Prostate gland (tissue), 2 donors: ENCODE measurements at regions not wholly inside any gene's neighbourhood (a gene's known extent, or its start where the extent isn't known, plus 50 kb on each side); places are given as distances from the start of the nearest gene placed in this dataset.

ENCODE experiments used
- DNase-seq: peaks from one replicate; pipeline ENCODE4 v3.0.0-alpha.2; 2019; ENCODE audit warnings: low spot score
- H3K27ac ChIP-seq, 2 donors: fragments of 200-600 bp; sonication (generic); 2 replicates each; pipeline ENCODE4 v1.5.1; 2017 to 2019
- H3K27me3 ChIP-seq: fragments of 200-600 bp; sonication (generic); replicated peaks from 2 replicates; pipeline ENCODE4 v1.5.1; 2019; ENCODE audit not compliant: insufficient read depth
- H3K36me3 ChIP-seq, 2 donors: fragments of 200-600 bp; sonication (generic); 1 replicate in 1 of 2; 2 replicates in 1 of 2; pipeline versions ENCODE4 v1.5.1 to v1.8.1; 2017 to 2019
- H3K4me1 ChIP-seq: fragments of 200-600 bp; sonication (generic); replicated peaks from 2 replicates; pipeline ENCODE4 v1.5.1; 2019
- H3K4me3 ChIP-seq, 2 donors: fragments of 200-600 bp; sonication (generic); 2 replicates each; pipeline ENCODE4 v1.5.1; 2017 to 2019
- H3K9me3 ChIP-seq: fragments of 200-600 bp; sonication (generic); 2 replicates; pipeline ENCODE4 v1.5.1; 2017
- POLR2A ChIP-seq: fragments of 450-650 bp; IDR thresholded peaks from one replicate; pipeline ENCODE4 v1.6.1; 2016; ENCODE audit warnings: antibody characterized with exemption, mild to moderate bottlenecking
- POLR2AphosphoS5 ChIP-seq: sonication (generic); formaldehyde crosslinking; IDR thresholded peaks from one replicate; pipeline ENCODE4 v1.6.1; 2017; ENCODE audit warnings: antibody characterized with exemption
- WGBS: methylation state at CpG from one replicate; pipeline ENCODE4 v1.1.5; 2018; 5-methylcytosine and 5-hydroxymethylcytosine counted together
- intact Hi-C: fragments of 100-400 bp; cut with DNase I; formaldehyde crosslinking; loops from one replicate; pipeline ENCODE4 v1.14.2; 2022
- TF ChIP-seq, protein P1 (sequence below), 4 experiments: fragments of 200-600 bp in 2 of 4; fragments of 450-650 bp in 2 of 4; sonication (generic) in 2 of 4; IDR thresholded peaks; 1 replicate in 3 of 4; 2 replicates in 1 of 4; pipeline ENCODE4 v1.5.1; 2016 to 2019; ENCODE audit warnings: antibody characterized with exemption in 4 of 4, mild to moderate bottlenecking in 2 of 4, moderate library complexity in 2 of 4

DNA sequence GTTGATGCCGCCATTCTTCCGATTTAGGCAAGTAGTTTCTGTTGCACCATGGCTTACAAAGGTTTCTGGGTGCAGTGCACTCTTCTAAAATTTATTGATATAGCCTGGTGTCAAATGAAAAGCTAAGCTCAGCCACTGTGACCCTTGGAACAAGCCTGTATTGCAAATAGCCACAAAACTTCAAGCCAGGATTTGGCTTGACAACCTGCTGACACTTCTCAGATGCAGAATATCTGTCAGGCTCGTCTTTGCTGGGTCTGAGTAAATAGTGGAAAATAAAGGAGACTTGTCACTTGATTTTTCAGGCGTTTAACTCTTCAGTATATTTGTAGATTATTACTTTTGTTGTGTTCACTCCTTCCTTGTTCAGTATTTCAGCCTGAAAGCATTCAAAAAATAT lies 871.8 kb downstream of the OTOL1 start:
- H3K4me1 ChIP-seq, result no peaks in the 10 kb centered on the region
- 70% methylated on average over 4 of the region's 4 CpGs for WGBS
- no peak overlapping the region for H3K4me3 ChIP-seq
- TF ChIP-seq POLR2A, result no peak
- no peak overlapping the region for H3K27ac ChIP-seq
- no peaks in the 10 kb centered on the region for H3K27me3 ChIP-seq
- intact Hi-C loops, result no loop called here
- DNase-seq, result no peak
- no peaks in the 10 kb centered on the region for H3K9me3 ChIP-seq
- no peaks in the 10 kb centered on the region for H3K36me3 ChIP-seq

DNA sequence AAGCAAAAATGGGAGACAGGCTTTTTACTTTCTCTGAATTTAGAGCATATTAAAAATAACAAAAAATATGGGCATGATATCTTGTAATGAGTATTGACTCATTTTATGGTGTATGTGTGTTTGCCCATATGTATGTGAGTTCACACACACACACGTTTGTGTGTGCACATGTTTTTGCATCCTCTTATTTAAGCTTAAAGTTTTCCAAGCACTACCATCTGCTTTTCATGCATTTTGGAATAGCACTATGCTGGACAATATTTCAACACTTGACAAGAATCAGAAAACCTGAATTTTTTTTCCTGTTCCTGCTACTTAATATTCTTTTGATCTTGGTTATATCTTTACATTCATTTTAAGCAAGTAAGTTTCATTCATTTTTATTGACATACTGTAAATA lies 872.7 kb downstream of the OTOL1 start:
- WGBS, result 29% methylated on average over 1 of the region's 1 CpG
- no peak overlapping the region for H3K27ac ChIP-seq

DNA sequence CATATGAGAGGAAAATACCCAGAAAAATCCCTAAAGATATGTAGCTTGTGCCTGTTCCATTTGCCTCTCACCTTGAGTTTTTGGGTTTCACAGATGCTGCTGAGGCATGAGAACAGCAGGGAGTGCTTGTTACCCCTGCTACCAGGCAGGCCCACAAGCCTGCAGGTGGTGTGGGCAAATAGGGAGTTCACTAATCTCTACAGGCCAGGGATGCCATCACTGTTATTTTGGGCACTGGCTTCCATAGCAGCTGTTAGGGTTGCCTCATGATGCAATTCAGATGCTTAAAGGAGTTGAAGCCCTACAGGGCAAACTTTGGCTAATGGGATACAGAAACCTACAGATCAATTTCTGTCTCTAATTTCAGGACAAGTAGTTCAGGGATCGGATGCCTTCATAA lies 873.5 kb downstream of the OTOL1 start:
- Histone ChIP-seq H3K4me3 (no peak overlapping the region), H3K27ac (no peak overlapping the region), H3K36me3 (no peaks in the 10 kb centered on the region), H3K9me3 (no peaks in the 10 kb centered on the region), H3K27me3 (no peaks in the 10 kb centered on the region), H3K4me1 (no peaks in the 10 kb centered on the region)
- intact Hi-C loops, result no loop called here
- no peak for DNase-seq
- 100% methylated on average over 1 of the region's 1 CpG for WGBS
- TF ChIP-seq, protein P1, sequence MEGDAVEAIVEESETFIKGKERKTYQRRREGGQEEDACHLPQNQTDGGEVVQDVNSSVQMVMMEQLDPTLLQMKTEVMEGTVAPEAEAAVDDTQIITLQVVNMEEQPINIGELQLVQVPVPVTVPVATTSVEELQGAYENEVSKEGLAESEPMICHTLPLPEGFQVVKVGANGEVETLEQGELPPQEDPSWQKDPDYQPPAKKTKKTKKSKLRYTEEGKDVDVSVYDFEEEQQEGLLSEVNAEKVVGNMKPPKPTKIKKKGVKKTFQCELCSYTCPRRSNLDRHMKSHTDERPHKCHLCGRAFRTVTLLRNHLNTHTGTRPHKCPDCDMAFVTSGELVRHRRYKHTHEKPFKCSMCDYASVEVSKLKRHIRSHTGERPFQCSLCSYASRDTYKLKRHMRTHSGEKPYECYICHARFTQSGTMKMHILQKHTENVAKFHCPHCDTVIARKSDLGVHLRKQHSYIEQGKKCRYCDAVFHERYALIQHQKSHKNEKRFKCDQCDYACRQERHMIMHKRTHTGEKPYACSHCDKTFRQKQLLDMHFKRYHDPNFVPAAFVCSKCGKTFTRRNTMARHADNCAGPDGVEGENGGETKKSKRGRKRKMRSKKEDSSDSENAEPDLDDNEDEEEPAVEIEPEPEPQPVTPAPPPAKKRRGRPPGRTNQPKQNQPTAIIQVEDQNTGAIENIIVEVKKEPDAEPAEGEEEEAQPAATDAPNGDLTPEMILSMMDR (IDR thresholded peaks at IDR 0.05), result no peak
- TF ChIP-seq POLR2A (no peak), POLR2AphosphoS5 (no peak)

More for the DNA sequence above, 872.7 kb downstream of the OTOL1 start:
- Histone ChIP-seq H3K27me3 (no peaks in the 10 kb centered on the region), H3K4me3 (no peak overlapping the region), H3K4me1 (no peaks in the 10 kb centered on the region), H3K36me3 (no peaks in the 10 kb centered on the region), H3K9me3 (no peaks in the 10 kb centered on the region)
- no peak for DNase-seq
- intact Hi-C loops, result no loop called here
- TF ChIP-seq POLR2AphosphoS5 (no peak), POLR2A (no peak)
- TF ChIP-seq, protein P1 (IDR thresholded peaks at IDR 0.05), result no peak

DNA sequence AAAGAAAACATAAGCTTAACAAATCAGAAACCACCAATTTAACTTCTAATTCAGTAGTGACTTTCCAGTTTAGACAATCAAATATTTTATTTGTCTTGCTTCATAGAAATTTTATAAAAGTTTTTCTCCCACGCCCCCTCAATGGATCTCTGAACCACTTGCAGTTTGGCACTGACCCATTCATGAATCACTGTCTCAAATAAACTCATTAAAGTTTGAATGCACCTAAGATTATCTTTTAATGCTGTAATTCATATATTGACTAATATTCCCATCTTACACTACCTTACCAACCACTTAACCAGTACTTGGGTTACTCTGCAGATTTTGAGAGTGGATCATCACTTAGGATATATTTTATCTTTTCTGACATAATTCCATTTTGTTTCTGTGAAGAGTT lies 880.2 kb downstream of the OTOL1 start:
- intact Hi-C loops, result no loop called here
- Histone ChIP-seq H3K4me1 (no peaks in the 10 kb centered on the region), H3K4me3 (no peak overlapping the region), H3K27ac (no peak overlapping the region), H3K36me3 (no peaks in the 10 kb centered on the region), H3K27me3 (no peaks in the 10 kb centered on the region), H3K9me3 (no peaks in the 10 kb centered on the region)
- 54% methylated on average over 1 of the region's 1 CpG for WGBS
- DNase-seq, result no peak
- TF ChIP-seq POLR2A (no peak), POLR2AphosphoS5 (no peak)
- TF ChIP-seq, protein P1 (IDR thresholded peaks at IDR 0.05), result no peak

DNA sequence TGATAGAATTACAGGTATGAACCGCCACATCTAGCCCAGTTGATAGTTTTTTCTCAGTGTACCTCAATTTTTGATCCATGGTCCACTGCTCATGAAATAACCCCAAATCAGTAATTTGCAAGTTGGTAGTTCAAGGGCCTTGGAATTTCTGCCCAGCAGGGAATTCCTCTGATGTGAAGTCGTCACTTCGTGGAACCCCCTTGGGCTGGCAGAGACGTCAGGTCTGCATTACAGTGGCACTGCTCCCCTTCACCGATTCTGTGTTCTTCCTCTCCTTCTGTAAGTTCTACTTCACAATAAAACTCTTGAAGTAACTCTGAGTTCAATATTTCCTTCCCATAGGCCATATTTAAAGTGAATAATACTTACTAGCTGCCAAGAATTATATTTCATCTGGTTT lies 881.0 kb downstream of the OTOL1 start:
- no peak for TF ChIP-seq POLR2A
- TF ChIP-seq, protein P1 (IDR thresholded peaks at IDR 0.05), result no peak
- TF ChIP-seq POLR2AphosphoS5, result no peak
- no peaks in the 10 kb centered on the region for H3K36me3 ChIP-seq
- WGBS, result 82% methylated on average over 5 of the region's 5 CpGs
- H3K27me3 ChIP-seq, result no peaks in the 10 kb centered on the region
- DNase-seq, result no peak
- no peaks in the 10 kb centered on the region for H3K4me1 ChIP-seq
- H3K4me3 ChIP-seq, result no peak overlapping the region
- intact Hi-C loops, result no loop called here
- no peak overlapping the region for H3K27ac ChIP-seq
- no peaks in the 10 kb centered on the region for H3K9me3 ChIP-seq
